Neural crest cell (in vitro differentiated cells): ENCODE measurements at regions not wholly inside any gene's neighbourhood (a gene's known extent, or its start where the extent isn't known, plus 50 kb on each side); places are given as distances from the start of the nearest gene placed in this dataset.

Experiments
- DNase-seq: peaks from one replicate; pipeline ENCODE4 v3.0.0; 2021; ENCODE audit warnings: low read depth, mixed read lengths, low spot score
- H3K27ac Mint-ChIP-seq: one replicate; pipeline ENCODE4 v1.8.0; 2021; ENCODE audit warnings: mild to moderate bottlenecking, mixed read lengths; ENCODE audit not compliant: unreplicated experiment
- H3K27me3 Mint-ChIP-seq: 2 replicates; pipeline ENCODE4 v1.8.0; 2021; ENCODE audit warnings: low read depth, mild to moderate bottlenecking, mixed read lengths
- H3K36me3 Mint-ChIP-seq: 2 replicates; pipeline ENCODE4 v1.8.0; 2021; ENCODE audit warnings: low read depth, mild to moderate bottlenecking, mixed read lengths
- H3K4me1 Mint-ChIP-seq: 2 replicates; pipeline ENCODE4 v1.8.0; 2021; ENCODE audit warnings: mixed read lengths
- H3K4me3 Mint-ChIP-seq: one replicate; pipeline ENCODE4 v1.8.0; 2021; ENCODE audit warnings: mild to moderate bottlenecking, mixed read lengths
- H3K9me3 Mint-ChIP-seq: 2 replicates; pipeline ENCODE4 v1.8.0; 2021; ENCODE audit warnings: mixed read lengths
- TF ChIP-seq, protein P1 (sequence below): fragments of 200-600 bp; sonication (generic); conservative IDR thresholded peaks from 2 replicates; pipeline ENCODE4 v1.5.0; 2021; ENCODE audit warnings: antibody characterized with exemption, mild to moderate bottlenecking

GRCh38 chr6:68546620-68547019 lies 88.5 kb upstream of the ADGRB3 start:
- TF ChIP-seq, protein P1, sequence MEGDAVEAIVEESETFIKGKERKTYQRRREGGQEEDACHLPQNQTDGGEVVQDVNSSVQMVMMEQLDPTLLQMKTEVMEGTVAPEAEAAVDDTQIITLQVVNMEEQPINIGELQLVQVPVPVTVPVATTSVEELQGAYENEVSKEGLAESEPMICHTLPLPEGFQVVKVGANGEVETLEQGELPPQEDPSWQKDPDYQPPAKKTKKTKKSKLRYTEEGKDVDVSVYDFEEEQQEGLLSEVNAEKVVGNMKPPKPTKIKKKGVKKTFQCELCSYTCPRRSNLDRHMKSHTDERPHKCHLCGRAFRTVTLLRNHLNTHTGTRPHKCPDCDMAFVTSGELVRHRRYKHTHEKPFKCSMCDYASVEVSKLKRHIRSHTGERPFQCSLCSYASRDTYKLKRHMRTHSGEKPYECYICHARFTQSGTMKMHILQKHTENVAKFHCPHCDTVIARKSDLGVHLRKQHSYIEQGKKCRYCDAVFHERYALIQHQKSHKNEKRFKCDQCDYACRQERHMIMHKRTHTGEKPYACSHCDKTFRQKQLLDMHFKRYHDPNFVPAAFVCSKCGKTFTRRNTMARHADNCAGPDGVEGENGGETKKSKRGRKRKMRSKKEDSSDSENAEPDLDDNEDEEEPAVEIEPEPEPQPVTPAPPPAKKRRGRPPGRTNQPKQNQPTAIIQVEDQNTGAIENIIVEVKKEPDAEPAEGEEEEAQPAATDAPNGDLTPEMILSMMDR = no peak
- no peaks in the 10 kb centered on the region for H3K4me1 Mint-ChIP-seq
- no peak for DNase-seq
- no peak overlapping the region for H3K4me3 Mint-ChIP-seq
- no peak overlapping the region for H3K27ac Mint-ChIP-seq
- peaks cover 7% of the 10 kb centered on the region for H3K9me3 Mint-ChIP-seq
- H3K36me3 Mint-ChIP-seq = peaks cover 5% of the 10 kb centered on the region
- H3K27me3 Mint-ChIP-seq = no peaks in the 10 kb centered on the region

DNA sequence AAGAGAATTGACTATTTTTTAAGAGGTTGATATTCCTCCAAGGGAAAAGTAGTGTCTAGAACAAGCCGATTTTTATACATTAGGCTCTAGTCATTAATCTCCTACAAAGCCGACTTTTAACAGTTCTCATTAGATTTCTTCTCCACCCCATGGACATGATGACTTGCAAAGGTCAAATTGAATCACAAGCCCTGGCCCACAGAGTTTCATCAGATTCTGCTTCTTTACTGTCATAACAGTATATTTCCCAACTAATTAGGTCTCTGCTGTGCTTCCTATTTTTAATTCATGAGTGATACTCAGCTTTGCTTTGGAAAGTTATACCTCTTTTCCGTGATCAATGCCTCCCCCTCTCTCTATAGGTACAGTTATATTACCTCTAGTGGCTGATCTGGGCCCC lies 90.6 kb upstream of the ADGRB3 start:
- Mint-ChIP-seq H3K36me3 (peaks cover 5% of the 10 kb centered on the region), H3K4me1 (no peaks in the 10 kb centered on the region), H3K27ac (no peak overlapping the region), H3K9me3 (peaks cover 7% of the 10 kb centered on the region), H3K27me3 (no peaks in the 10 kb centered on the region), H3K4me3 (no peak overlapping the region)
- TF ChIP-seq, protein P1 = no peak
- DNase-seq = no peak

DNA sequence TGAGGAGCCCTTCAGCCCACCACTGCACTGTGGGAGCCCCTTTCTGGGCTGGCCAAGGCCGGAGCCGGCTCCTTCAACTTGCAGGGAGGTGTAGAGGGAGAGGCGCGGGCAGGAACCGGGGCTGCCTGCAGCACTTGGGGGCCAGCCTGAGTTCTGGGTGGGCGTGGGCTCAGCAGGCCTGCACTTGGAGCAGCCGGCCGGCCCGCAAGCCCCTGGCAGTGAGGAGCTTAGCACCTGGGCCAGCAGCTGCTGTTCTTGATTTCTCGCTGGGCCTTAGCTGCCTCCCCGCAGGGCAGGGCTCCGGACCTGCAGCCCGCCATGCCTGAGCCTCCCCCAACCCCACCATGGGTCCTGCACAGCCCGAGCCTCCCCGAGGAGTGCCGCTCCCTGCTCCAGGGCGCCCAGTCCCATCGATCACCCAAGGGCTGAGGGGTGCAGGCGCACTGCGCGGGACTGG lies 101.7 kb upstream of the ADGRB3 start:
- Mint-ChIP-seq H3K4me3 (no peak overlapping the region), H3K9me3 (peaks cover 3% of the 10 kb centered on the region), H3K36me3 (no peaks in the 10 kb centered on the region), H3K4me1 (no peaks in the 10 kb centered on the region), H3K27ac (no peak overlapping the region), H3K27me3 (no peaks in the 10 kb centered on the region)
- DNase-seq = no peak
- TF ChIP-seq, protein P1 = no peak

GRCh38 chr6:68527691-68528090 lies 107.4 kb upstream of the ADGRB3 start:
- Mint-ChIP-seq H3K4me3 (no peak overlapping the region), H3K9me3 (peaks cover 10% of the 10 kb centered on the region), H3K27me3 (no peaks in the 10 kb centered on the region), H3K36me3 (no peaks in the 10 kb centered on the region), H3K4me1 (no peaks in the 10 kb centered on the region), H3K27ac (no peak overlapping the region)
- no peak for DNase-seq
- TF ChIP-seq, protein P1 = no peak

DNA sequence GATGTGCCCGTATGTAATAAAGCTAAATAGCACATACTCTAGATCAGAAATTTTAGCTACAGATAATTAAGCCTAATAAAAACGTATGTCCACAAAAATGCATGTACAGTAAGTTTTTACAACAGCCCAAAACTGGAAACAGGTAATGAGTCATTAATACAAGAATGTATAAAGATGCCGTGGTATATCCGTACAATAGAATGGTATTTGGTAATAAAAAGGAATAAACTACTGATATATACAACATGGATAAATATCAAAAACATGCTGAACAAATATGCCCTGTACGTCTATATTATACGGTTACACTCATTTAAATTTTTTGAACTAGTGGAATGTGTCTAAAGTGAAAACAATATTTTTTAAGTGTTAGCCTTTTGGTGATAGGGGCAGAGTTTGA lies 128.2 kb upstream of the ADGRB3 start:
- no peaks in the 10 kb centered on the region for H3K36me3 Mint-ChIP-seq
- no peak overlapping the region for H3K27ac Mint-ChIP-seq
- H3K4me3 Mint-ChIP-seq = no peak overlapping the region
- TF ChIP-seq, protein P1 = no peak
- peaks cover 7% of the 10 kb centered on the region for H3K9me3 Mint-ChIP-seq
- H3K27me3 Mint-ChIP-seq = no peaks in the 10 kb centered on the region
- no peaks in the 10 kb centered on the region for H3K4me1 Mint-ChIP-seq
- no peak for DNase-seq

DNA sequence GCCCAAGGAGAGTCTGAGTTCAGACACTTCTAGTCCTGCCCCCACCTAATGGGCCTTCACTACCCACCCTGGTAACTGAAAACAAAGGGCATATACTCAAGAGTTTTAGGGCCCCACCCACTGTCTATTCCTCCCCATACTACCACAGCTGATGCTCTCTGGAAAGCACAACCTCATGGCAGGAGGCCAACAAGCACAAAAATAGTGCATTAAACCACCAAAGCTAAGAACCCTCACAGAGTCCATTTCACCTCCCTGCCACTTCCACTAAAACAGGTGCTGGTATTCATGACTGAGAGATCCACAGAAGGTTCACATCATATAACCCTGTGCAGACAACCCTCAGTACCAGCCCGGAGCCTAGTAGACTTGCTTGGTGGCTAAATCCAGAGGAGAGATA lies 132.1 kb upstream of the ADGRB3 start:
- Mint-ChIP-seq H3K27ac (no peak overlapping the region), H3K4me1 (no peaks in the 10 kb centered on the region), H3K9me3 (peaks cover 7% of the 10 kb centered on the region), H3K36me3 (no peaks in the 10 kb centered on the region), H3K4me3 (no peak overlapping the region), H3K27me3 (no peaks in the 10 kb centered on the region)
- no peak for DNase-seq
- TF ChIP-seq, protein P1 = no peak
